HG03045 (cell line): ENCODE measurements at regions not wholly inside any gene's neighbourhood (a gene's known extent, or its start where the extent isn't known, plus 50 kb on each side); places are given as distances from the start of the nearest gene placed in this dataset.
"Not testable (repeated sequence)": the region's sequence is repeated elsewhere in the genome, so short reads cannot be mapped to it uniquely, and the experiment has no call there.

Source experiments
- ATAC-seq: cut with Tn5 transposase; IDR thresholded peaks from one replicate; pipeline ENCODE4 v1.9.1; 2021; ENCODE audit warnings: mild to moderate bottlenecking, moderate library complexity; ENCODE audit not compliant: unreplicated experiment

GRCh38 chr5:143898916-143899591 lies 87.1 kb downstream of the HMHB1 start:
- no peak for ATAC-seq

GRCh38 chr5:143908959-143909358 lies 97.0 kb downstream of the HMHB1 start:
- ATAC-seq = no peak

- no peak for ATAC-seq
Observed at GRCh38 chr5:143913008-143913752, 101.2 kb downstream of the HMHB1 start.

- no peak for ATAC-seq
Observed at GRCh38 chr5:143914756-143915155, 102.8 kb downstream of the HMHB1 start.

GRCh38 chr5:143916451-143916850 lies 104.5 kb downstream of the HMHB1 start:
- no peak for ATAC-seq

GRCh38 chr5:143918961-143919360 lies 107.0 kb downstream of the HMHB1 start:
- no peak for ATAC-seq

- ATAC-seq = no peak
Observed at GRCh38 chr5:143920772-143921171, 108.8 kb downstream of the HMHB1 start.

- no peak for ATAC-seq
Observed at GRCh38 chr5:143921525-143922311, 109.8 kb downstream of the HMHB1 start.

- no peak for ATAC-seq
Observed at GRCh38 chr5:143922718-143923117, 110.8 kb downstream of the HMHB1 start.

GRCh38 chr5:143923634-143924266 lies 111.8 kb downstream of the HMHB1 start:
- no peak for ATAC-seq

GRCh38 chr5:143924311-143924978 lies 112.5 kb downstream of the HMHB1 start:
- ATAC-seq = no peak

GRCh38 chr5:143924979-143925325 lies 113.0 kb downstream of the HMHB1 start:
- not testable (repeated sequence) for ATAC-seq

- ATAC-seq = no peak
Observed at GRCh38 chr5:143929486-143929885, 117.5 kb downstream of the HMHB1 start.

- no peak for ATAC-seq
Observed at GRCh38 chr5:143930561-143930960, 118.6 kb downstream of the HMHB1 start.

GRCh38 chr5:143931476-143931875 lies 119.5 kb downstream of the HMHB1 start:
- no peak for ATAC-seq

- no peak for ATAC-seq
Observed at GRCh38 chr5:143931986-143932385, 120.0 kb downstream of the HMHB1 start.

- no peak for ATAC-seq
Observed at GRCh38 chr5:143932584-143932983, 120.6 kb downstream of the HMHB1 start.

- ATAC-seq = no peak
Observed at GRCh38 chr5:143933451-143933850, 121.5 kb downstream of the HMHB1 start.

- ATAC-seq = no peak
Observed at GRCh38 chr5:143934821-143935220, 122.9 kb downstream of the HMHB1 start.

GRCh38 chr5:143938230-143938629 lies 126.3 kb downstream of the HMHB1 start:
- ATAC-seq = no peak

GRCh38 chr5:143946837-143947236 lies 134.9 kb downstream of the HMHB1 start:
- no peak for ATAC-seq
